Endothelial cell (in vitro differentiated cells): ENCODE measurements at regions not wholly inside any gene's neighbourhood (a gene's known extent, or its start where the extent isn't known, plus 50 kb on each side); places are given as distances from the start of the nearest gene placed in this dataset.

Experiments used
- DNase-seq: peaks from one replicate; pipeline ENCODE4 v3.0.0; 2021; ENCODE audit warnings: low spot score
- H3K27ac Mint-ChIP-seq: one replicate; pipeline ENCODE4 v1.8.0; 2021; ENCODE audit warnings: mixed read lengths, inconsistent platforms; ENCODE audit not compliant: unreplicated experiment
- H3K27me3 Mint-ChIP-seq: one replicate; pipeline ENCODE4 v1.8.0; 2021; ENCODE audit warnings: mild to moderate bottlenecking, moderate library complexity, mixed read lengths, inconsistent platforms; ENCODE audit not compliant: unreplicated experiment
- H3K36me3 Mint-ChIP-seq: one replicate; pipeline ENCODE4 v1.8.0; 2021; ENCODE audit warnings: mild to moderate bottlenecking, low read depth, mixed read lengths, inconsistent platforms; ENCODE audit not compliant: unreplicated experiment
- H3K4me1 Mint-ChIP-seq: one replicate; pipeline ENCODE4 v1.8.0; 2021; ENCODE audit warnings: mild to moderate bottlenecking, mixed read lengths, inconsistent platforms; ENCODE audit not compliant: unreplicated experiment
- H3K4me3 Mint-ChIP-seq: one replicate; pipeline ENCODE4 v1.8.0; 2021; ENCODE audit warnings: mild to moderate bottlenecking, mixed read lengths, inconsistent platforms; ENCODE audit not compliant: unreplicated experiment
- H3K9me3 Mint-ChIP-seq: one replicate; pipeline ENCODE4 v1.8.0; 2021; ENCODE audit warnings: mixed read lengths, inconsistent platforms; ENCODE audit not compliant: unreplicated experiment
- TF ChIP-seq, protein P1 (sequence below): fragments of 200-600 bp; sonication (generic); IDR thresholded peaks from one replicate; pipeline ENCODE4 v1.5.0; 2021; ENCODE audit warnings: antibody characterized with exemption; ENCODE audit not compliant: unreplicated experiment

DNA sequence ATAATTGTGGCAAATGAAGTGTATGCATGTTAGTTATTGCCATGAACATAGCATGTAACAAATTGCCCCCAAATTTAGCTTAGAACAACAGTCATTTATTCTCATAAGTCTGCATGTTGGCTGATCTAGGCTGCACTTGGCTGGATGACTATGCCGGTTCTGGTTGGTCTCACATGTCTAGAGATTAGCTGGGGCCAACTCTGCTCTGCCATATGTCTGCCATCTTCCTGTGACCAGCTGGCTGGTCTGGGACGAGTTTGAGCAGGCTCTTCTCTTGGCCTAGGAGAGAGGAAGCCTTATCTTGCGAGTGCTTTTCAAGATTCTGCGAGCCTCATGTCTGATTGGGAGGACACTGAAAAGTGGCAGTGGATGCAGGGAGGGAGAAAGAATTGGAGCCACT, 198.3 kb upstream of the FAM78B start:
- Mint-ChIP-seq H3K36me3 (no peaks in the 10 kb centered on the region), H3K27me3 (no peaks in the 10 kb centered on the region), H3K4me3 (no peak overlapping the region), H3K9me3 (no peaks in the 10 kb centered on the region), H3K4me1 (no peaks in the 10 kb centered on the region), H3K27ac (no peak overlapping the region)
- no peak for DNase-seq
- TF ChIP-seq, protein P1, sequence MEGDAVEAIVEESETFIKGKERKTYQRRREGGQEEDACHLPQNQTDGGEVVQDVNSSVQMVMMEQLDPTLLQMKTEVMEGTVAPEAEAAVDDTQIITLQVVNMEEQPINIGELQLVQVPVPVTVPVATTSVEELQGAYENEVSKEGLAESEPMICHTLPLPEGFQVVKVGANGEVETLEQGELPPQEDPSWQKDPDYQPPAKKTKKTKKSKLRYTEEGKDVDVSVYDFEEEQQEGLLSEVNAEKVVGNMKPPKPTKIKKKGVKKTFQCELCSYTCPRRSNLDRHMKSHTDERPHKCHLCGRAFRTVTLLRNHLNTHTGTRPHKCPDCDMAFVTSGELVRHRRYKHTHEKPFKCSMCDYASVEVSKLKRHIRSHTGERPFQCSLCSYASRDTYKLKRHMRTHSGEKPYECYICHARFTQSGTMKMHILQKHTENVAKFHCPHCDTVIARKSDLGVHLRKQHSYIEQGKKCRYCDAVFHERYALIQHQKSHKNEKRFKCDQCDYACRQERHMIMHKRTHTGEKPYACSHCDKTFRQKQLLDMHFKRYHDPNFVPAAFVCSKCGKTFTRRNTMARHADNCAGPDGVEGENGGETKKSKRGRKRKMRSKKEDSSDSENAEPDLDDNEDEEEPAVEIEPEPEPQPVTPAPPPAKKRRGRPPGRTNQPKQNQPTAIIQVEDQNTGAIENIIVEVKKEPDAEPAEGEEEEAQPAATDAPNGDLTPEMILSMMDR = no peak

DNA sequence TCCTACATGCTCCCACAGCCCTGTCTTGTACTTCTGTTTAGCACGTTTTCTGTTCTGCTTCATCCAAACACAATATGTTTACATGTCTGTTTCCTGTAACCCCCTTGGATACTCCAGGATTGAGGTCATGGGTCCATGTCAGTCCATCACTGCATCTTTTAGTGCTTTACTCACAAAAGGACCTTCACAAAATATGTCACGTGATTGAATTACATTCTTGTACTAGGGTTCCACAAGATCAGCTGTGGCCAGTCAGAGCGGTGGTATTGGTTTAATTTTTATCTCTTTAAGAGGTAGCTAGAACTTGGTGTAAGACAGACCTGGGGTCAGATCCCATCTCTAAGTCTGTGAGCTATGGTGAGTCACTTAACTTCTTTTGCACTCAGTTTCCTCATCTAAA, 201.2 kb upstream of the FAM78B start:
- no peaks in the 10 kb centered on the region for H3K4me1 Mint-ChIP-seq
- TF ChIP-seq, protein P1 = no peak
- no peaks in the 10 kb centered on the region for H3K27me3 Mint-ChIP-seq
- no peak overlapping the region for H3K4me3 Mint-ChIP-seq
- H3K27ac Mint-ChIP-seq = no peak overlapping the region
- DNase-seq = no peak
- H3K36me3 Mint-ChIP-seq = no peaks in the 10 kb centered on the region
- H3K9me3 Mint-ChIP-seq = no peaks in the 10 kb centered on the region

DNA sequence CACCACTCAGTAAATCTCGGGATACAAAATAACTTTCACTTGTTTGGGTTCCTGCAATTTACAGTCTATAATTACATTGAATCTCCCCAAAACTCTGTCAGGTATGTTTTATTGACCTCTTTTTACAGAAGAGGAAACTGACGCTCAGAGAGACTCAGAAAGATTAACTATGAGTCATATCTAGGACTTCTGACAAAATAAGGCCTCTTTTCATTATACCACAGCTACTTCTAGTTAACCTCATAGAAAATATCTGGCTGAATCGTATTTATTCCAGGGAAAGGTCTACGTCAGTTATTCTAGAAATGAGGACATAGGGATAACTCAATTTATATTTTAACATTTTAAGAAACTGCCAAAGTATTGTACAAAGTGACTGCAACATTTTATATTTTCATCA, 211.1 kb upstream of the FAM78B start:
- H3K9me3 Mint-ChIP-seq = no peaks in the 10 kb centered on the region
- DNase-seq = no peak
- H3K27me3 Mint-ChIP-seq = peaks cover 1% of the 10 kb centered on the region
- H3K4me3 Mint-ChIP-seq = no peak overlapping the region
- TF ChIP-seq, protein P1 = no peak
- no peak overlapping the region for H3K27ac Mint-ChIP-seq
- no peaks in the 10 kb centered on the region for H3K36me3 Mint-ChIP-seq
- H3K4me1 Mint-ChIP-seq = no peaks in the 10 kb centered on the region

DNA sequence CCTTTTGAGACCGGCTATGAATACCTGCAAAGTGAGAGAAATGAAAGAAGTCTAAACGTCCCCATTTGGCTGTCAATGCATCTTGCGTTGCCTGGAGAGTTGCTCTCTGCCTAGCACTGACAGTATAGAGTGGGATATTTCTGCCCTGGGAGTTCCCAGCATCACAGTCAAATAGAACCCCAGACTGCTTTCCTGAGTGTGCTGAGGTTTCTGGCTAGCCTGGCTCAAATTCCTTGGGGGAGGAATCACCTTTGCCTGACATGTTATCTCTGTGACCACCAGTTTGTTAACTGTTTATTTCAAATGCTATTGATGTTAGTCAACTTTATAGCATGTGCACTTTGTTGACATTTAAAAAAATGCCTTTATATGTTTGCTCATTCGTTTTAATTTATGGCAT, 212.0 kb upstream of the FAM78B start:
- no peaks in the 10 kb centered on the region for H3K36me3 Mint-ChIP-seq
- no peak overlapping the region for H3K27ac Mint-ChIP-seq
- DNase-seq = no peak
- no peaks in the 10 kb centered on the region for H3K9me3 Mint-ChIP-seq
- no peak overlapping the region for H3K4me3 Mint-ChIP-seq
- H3K27me3 Mint-ChIP-seq = peaks cover 1% of the 10 kb centered on the region
- no peaks in the 10 kb centered on the region for H3K4me1 Mint-ChIP-seq
- TF ChIP-seq, protein P1 = no peak

DNA sequence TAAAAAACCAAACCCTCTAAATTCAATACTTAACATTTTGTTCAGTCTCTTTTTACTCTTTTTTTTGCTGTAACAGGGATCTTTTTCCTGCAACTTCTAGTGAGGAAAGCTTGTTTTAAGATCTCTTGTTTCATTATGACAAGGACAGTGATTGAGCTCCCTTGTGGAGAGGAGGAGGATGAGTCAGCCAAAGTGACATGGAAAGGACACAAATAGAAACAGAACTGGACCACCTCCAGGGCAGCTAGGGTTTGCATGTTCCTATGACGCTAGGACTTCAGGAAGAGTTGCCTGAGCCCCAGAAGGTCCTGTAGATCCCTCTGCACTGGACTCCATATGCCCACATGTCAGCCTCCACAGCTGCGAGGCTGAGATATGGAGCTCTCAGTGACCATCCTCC, 212.6 kb upstream of the FAM78B start:
- H3K9me3 Mint-ChIP-seq = no peaks in the 10 kb centered on the region
- peaks cover 1% of the 10 kb centered on the region for H3K27me3 Mint-ChIP-seq
- H3K4me1 Mint-ChIP-seq = no peaks in the 10 kb centered on the region
- H3K4me3 Mint-ChIP-seq = no peak overlapping the region
- no peaks in the 10 kb centered on the region for H3K36me3 Mint-ChIP-seq
- no peak overlapping the region for H3K27ac Mint-ChIP-seq
- DNase-seq = no peak
- TF ChIP-seq, protein P1 = no peak
